Naive thymus-derived CD4-positive, alpha-beta T cell (primary cell): ENCODE measurements at regions not wholly inside any gene's neighbourhood (a gene's known extent, or its start where the extent isn't known, plus 50 kb on each side); places are given as distances from the start of the nearest gene placed in this dataset.

Experiments used
- ATAC-seq: fragments of 150-1000 bp; cut with Tn5 transposase; 2 replicates; pipeline ENCODE4 v1.10.0; 2021; ENCODE audit warnings: mild to moderate bottlenecking, moderate library complexity
- CTCF ChIA-PET: fragments of 350-600 bp; sonication (Branson Sonifier 250); formaldehyde crosslinking; loops from one replicate; lab custom pipeline; 2021; ENCODE audit warnings: antibody characterized with exemption; lab: Charles Lee
- POLR2A ChIA-PET: fragments of 350-600 bp; sonication (Branson Sonifier 250); formaldehyde crosslinking; loops from one replicate; lab custom pipeline; 2021; ENCODE audit warnings: antibody characterized with exemption, inconsistent platforms; lab: Charles Lee
- DNase-seq, 9 donors: peaks; one replicate each; pipeline versions ENCODE4 v3.0.0 to v3.0.0-alpha.2; 2020 to 2022; ENCODE audit warnings: mixed read lengths in 1 of 9
- H3K27ac ChIP-seq: one replicate; pipeline ENCODE4 v1.7.0; 2013; ENCODE audit warnings: mild to moderate bottlenecking, low read depth, low read length, moderate library complexity
- H3K27me3 ChIP-seq, 2 donors: one replicate each; pipeline ENCODE4 v1.7.0; 2013; ENCODE audit warnings: low read length in 2 of 2, mild to moderate bottlenecking in 2 of 2, moderate library complexity in 2 of 2; ENCODE audit not compliant: control insufficient read depth in 2 of 2, insufficient read depth in 2 of 2
- H3K36me3 ChIP-seq, 3 experiments: 1 replicate in 2 of 3; 2 replicates in 1 of 3; pipeline ENCODE4 v1.7.0; 2013; ENCODE audit warnings: low read length in 3 of 3, mild to moderate bottlenecking in 3 of 3, moderate library complexity in 1 of 3; ENCODE audit not compliant: insufficient read depth in 3 of 3, control insufficient read depth in 2 of 3
- H3K4me1 ChIP-seq, 2 donors: one replicate each; pipeline ENCODE4 v1.7.0; 2013; ENCODE audit warnings: low read length in 2 of 2, mild to moderate bottlenecking in 2 of 2, moderate library complexity in 1 of 2; ENCODE audit not compliant: control insufficient read depth in 2 of 2, insufficient read depth in 2 of 2
- H3K4me3 ChIP-seq: 2 replicates; pipeline ENCODE4 v1.7.0; 2013; ENCODE audit warnings: mild to moderate bottlenecking, low read length
- H3K9me3 ChIP-seq, 3 experiments: 1 replicate in 2 of 3; 2 replicates in 1 of 3; pipeline ENCODE4 v1.7.0; 2013; ENCODE audit warnings: low read length in 3 of 3; ENCODE audit not compliant: control insufficient read depth in 2 of 3
- H3K27ac Mint-ChIP-seq, 9 donors: one replicate each; pipeline ENCODE4 v1.8.0; 2020 to 2022; ENCODE audit warnings: mixed read lengths in 9 of 9, mild to moderate bottlenecking in 8 of 9, moderate library complexity in 5 of 9, inconsistent platforms in 2 of 9
- H3K27me3 Mint-ChIP-seq, 5 donors: one replicate each; pipeline ENCODE4 v1.8.0; 2021 to 2022; ENCODE audit warnings: mixed read lengths in 5 of 5, mild to moderate bottlenecking in 1 of 5
- H3K36me3 Mint-ChIP-seq, 5 donors: one replicate each; pipeline ENCODE4 v1.8.0; 2020 to 2022; ENCODE audit warnings: mixed read lengths in 5 of 5, mild to moderate bottlenecking in 3 of 5, inconsistent platforms in 1 of 5
- H3K4me1 Mint-ChIP-seq, 7 donors: one replicate each; pipeline ENCODE4 v1.8.0; 2020 to 2022; ENCODE audit warnings: mixed read lengths in 7 of 7, mild to moderate bottlenecking in 3 of 7, inconsistent platforms in 1 of 7
- H3K4me3 Mint-ChIP-seq, 10 donors: one replicate each; pipeline ENCODE4 v1.8.0; 2020 to 2022; ENCODE audit warnings: mild to moderate bottlenecking in 10 of 10, mixed read lengths in 10 of 10, moderate library complexity in 6 of 10, inconsistent platforms in 2 of 10
- H3K9me3 Mint-ChIP-seq, 11 donors: one replicate each; pipeline ENCODE4 v1.8.0; 2020 to 2022; ENCODE audit warnings: mixed read lengths in 11 of 11, mild to moderate bottlenecking in 4 of 11, inconsistent platforms in 1 of 11, moderate library complexity in 1 of 11
- intact Hi-C, 2 donors: fragments of 100-400 bp; cut with micrococcal nuclease; formaldehyde crosslinking; loops; one replicate each; pipeline ENCODE4 v1.15.1; 2023

GRCh38 chr4:8796096-8796495, 75.5 kb downstream of the HMX1 start:
- no peaks in the 10 kb centered on the region for H3K4me1 ChIP-seq
- Mint-ChIP-seq H3K9me3 (peaks cover 0 to 2% (median 0%) of the 10 kb centered on the region in 11 donors), H3K27ac (no peak overlapping the region), H3K4me1 (no peaks in the 10 kb centered on the region), H3K27me3 (no peaks in the 10 kb centered on the region), H3K4me3 (no peak overlapping the region), H3K36me3 (no peaks in the 10 kb centered on the region)
- no peak overlapping the region for H3K27ac ChIP-seq
- no peaks in the 10 kb centered on the region for H3K27me3 ChIP-seq
- POLR2A ChIA-PET = no interaction called here
- no peaks in the 10 kb centered on the region for H3K9me3 ChIP-seq
- intact Hi-C loops = no loop called here
- ATAC-seq = no peak
- no peak overlapping the region for H3K4me3 ChIP-seq
- no peak for DNase-seq
- CTCF ChIA-PET = no interaction called here
- H3K36me3 ChIP-seq = no peaks in the 10 kb centered on the region

- POLR2A ChIA-PET = no interaction called here
Observed at GRCh38 chr4:8795140-8795539, 76.5 kb downstream of the HMX1 start.

GRCh38 chr4:8794491-8794890, 77.1 kb downstream of the HMX1 start:
- no peaks in the 10 kb centered on the region for H3K27me3 ChIP-seq
- H3K9me3 Mint-ChIP-seq = peaks cover 0 to 2% (median 0%) of the 10 kb centered on the region in 11 donors
- no peak overlapping the region for H3K27ac ChIP-seq
- DNase-seq (no peak), ATAC-seq (no peak)
- no peaks in the 10 kb centered on the region for H3K27me3 Mint-ChIP-seq
- ChIA-PET CTCF (no interaction called here), POLR2A (no interaction called here)
- H3K4me1 ChIP-seq = no peaks in the 10 kb centered on the region
- no peaks in the 10 kb centered on the region for H3K4me1 Mint-ChIP-seq
- no peaks in the 10 kb centered on the region for H3K9me3 ChIP-seq
- no peak overlapping the region for H3K4me3 ChIP-seq
- intact Hi-C loops = no loop called here
- H3K27ac Mint-ChIP-seq = no peak overlapping the region
- no peaks in the 10 kb centered on the region for H3K36me3 ChIP-seq
- H3K4me3 Mint-ChIP-seq = no peak overlapping the region
- no peaks in the 10 kb centered on the region for H3K36me3 Mint-ChIP-seq

More at GRCh38 chr4:8795140-8795539, 76.5 kb downstream of the HMX1 start:
- Mint-ChIP-seq H3K36me3 (no peaks in the 10 kb centered on the region), H3K27ac (no peak overlapping the region), H3K4me3 (no peak overlapping the region), H3K9me3 (peaks cover 0 to 2% (median 0%) of the 10 kb centered on the region in 11 donors), H3K4me1 (no peaks in the 10 kb centered on the region), H3K27me3 (no peaks in the 10 kb centered on the region)
- H3K36me3 ChIP-seq = no peaks in the 10 kb centered on the region
- CTCF ChIA-PET = no interaction called here
- no peak for DNase-seq
- intact Hi-C loops = no loop called here
- H3K9me3 ChIP-seq = no peaks in the 10 kb centered on the region
- no peaks in the 10 kb centered on the region for H3K4me1 ChIP-seq
- H3K4me3 ChIP-seq = no peak overlapping the region
- no peak for ATAC-seq
- no peaks in the 10 kb centered on the region for H3K27me3 ChIP-seq
- no peak overlapping the region for H3K27ac ChIP-seq

- no peaks in the 10 kb centered on the region for H3K4me1 Mint-ChIP-seq
- no peak overlapping the region for H3K4me3 Mint-ChIP-seq
- no peaks in the 10 kb centered on the region for H3K36me3 ChIP-seq
- no peaks in the 10 kb centered on the region for H3K4me1 ChIP-seq
- H3K9me3 ChIP-seq = no peaks in the 10 kb centered on the region
- CTCF ChIA-PET = no interaction called here
- peaks cover 0 to 2% (median 0%) of the 10 kb centered on the region in 11 donors for H3K9me3 Mint-ChIP-seq
- no peaks in the 10 kb centered on the region for H3K27me3 ChIP-seq
- intact Hi-C loops = no loop called here
- H3K36me3 Mint-ChIP-seq = no peaks in the 10 kb centered on the region
- H3K4me3 ChIP-seq = no peak overlapping the region
- no peaks in the 10 kb centered on the region for H3K27me3 Mint-ChIP-seq
- H3K27ac Mint-ChIP-seq = no peak overlapping the region
- ATAC-seq (no peak), DNase-seq (no peak)
- POLR2A ChIA-PET = no interaction called here
- H3K27ac ChIP-seq = no peak overlapping the region
Observed at GRCh38 chr4:8793571-8794160, 78.0 kb downstream of the HMX1 start.

- H3K4me1 ChIP-seq = no peaks in the 10 kb centered on the region
- Mint-ChIP-seq H3K36me3 (no peaks in the 10 kb centered on the region), H3K27ac (no peak overlapping the region), H3K4me3 (no peak overlapping the region), H3K27me3 (no peaks in the 10 kb centered on the region), H3K4me1 (no peaks in the 10 kb centered on the region), H3K9me3 (peaks cover 0 to 2% (median 0%) of the 10 kb centered on the region in 11 donors)
- no peak for ATAC-seq
- H3K4me3 ChIP-seq = no peak overlapping the region
- H3K36me3 ChIP-seq = no peaks in the 10 kb centered on the region
- no peaks in the 10 kb centered on the region for H3K27me3 ChIP-seq
- CTCF ChIA-PET = no interaction called here
- intact Hi-C loops = no loop called here
- no peak overlapping the region for H3K27ac ChIP-seq
- no peaks in the 10 kb centered on the region for H3K9me3 ChIP-seq
- POLR2A ChIA-PET = no interaction called here
- DNase-seq = no peak
Observed at GRCh38 chr4:8792491-8792890, 79.1 kb downstream of the HMX1 start.

GRCh38 chr4:8791609-8792008, 80.0 kb downstream of the HMX1 start:
- Histone ChIP-seq H3K4me1 (no peaks in the 10 kb centered on the region), H3K27me3 (no peaks in the 10 kb centered on the region), H3K9me3 (no peaks in the 10 kb centered on the region), H3K27ac (no peak overlapping the region), H3K4me3 (no peak overlapping the region), H3K36me3 (no peaks in the 10 kb centered on the region)
- intact Hi-C loops = no loop called here
- no peaks in the 10 kb centered on the region for H3K27me3 Mint-ChIP-seq
- ChIA-PET CTCF (no interaction called here), POLR2A (no interaction called here)
- H3K36me3 Mint-ChIP-seq = no peaks in the 10 kb centered on the region
- no peak overlapping the region for H3K4me3 Mint-ChIP-seq
- no peaks in the 10 kb centered on the region for H3K4me1 Mint-ChIP-seq
- no peak for DNase-seq
- no peak for ATAC-seq
- H3K9me3 Mint-ChIP-seq = peaks cover 0 to 2% (median 0%) of the 10 kb centered on the region in 11 donors
- H3K27ac Mint-ChIP-seq = no peak overlapping the region

- Mint-ChIP-seq H3K36me3 (no peaks in the 10 kb centered on the region), H3K27ac (no peak overlapping the region), H3K9me3 (peaks cover 0 to 2% (median 0%) of the 10 kb centered on the region in 11 donors), H3K4me1 (no peaks in the 10 kb centered on the region), H3K27me3 (no peaks in the 10 kb centered on the region), H3K4me3 (no peak overlapping the region)
- no peak for ATAC-seq
- Histone ChIP-seq H3K9me3 (no peaks in the 10 kb centered on the region), H3K4me3 (no peak overlapping the region), H3K27me3 (no peaks in the 10 kb centered on the region), H3K27ac (no peak overlapping the region), H3K36me3 (no peaks in the 10 kb centered on the region), H3K4me1 (no peaks in the 10 kb centered on the region)
- no peak for DNase-seq
- CTCF ChIA-PET = no interaction called here
- POLR2A ChIA-PET = no interaction called here
- intact Hi-C loops = no loop called here
Observed at GRCh38 chr4:8790749-8791148, 80.9 kb downstream of the HMX1 start.
